ENCODE measurements at regions not wholly inside any gene's neighbourhood (a gene's known extent, or its start where the extent isn't known, plus 50 kb on each side); places are given as distances from the start of the nearest gene placed in this dataset.

DNA sequence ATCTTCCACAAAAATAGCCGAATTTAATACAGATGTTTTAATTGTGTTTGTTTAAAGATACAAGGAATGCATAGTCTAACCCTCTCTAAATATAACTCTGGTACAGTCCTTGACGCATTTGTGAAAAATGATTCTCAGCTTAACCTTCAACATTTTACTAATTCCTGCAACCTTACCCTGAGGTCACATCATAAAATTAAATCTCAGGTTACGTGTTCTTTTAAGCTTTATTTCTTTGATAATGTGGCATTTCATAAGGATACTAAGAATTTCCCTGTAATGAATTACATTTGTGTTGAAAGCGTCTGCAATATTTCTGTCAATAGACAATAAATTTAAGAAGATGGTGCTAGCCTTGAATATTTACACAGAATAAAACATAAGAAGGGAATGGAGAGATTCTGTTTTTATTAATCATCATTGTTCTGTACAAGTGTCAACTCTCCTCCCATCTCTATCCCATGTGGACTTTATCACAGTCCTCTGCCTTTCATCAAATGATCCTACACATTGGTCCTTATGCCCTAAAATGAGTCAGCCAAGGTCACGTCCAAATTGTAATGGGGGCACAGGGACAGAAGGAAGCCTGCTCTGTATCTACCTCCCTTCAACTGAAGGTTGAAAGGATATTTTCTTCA lies 769.3 kb upstream of the FLRT2 start:
- ATAC-seq: no peak
- no peak for DNase-seq (ENCODE audit: low spot score)

DNA sequence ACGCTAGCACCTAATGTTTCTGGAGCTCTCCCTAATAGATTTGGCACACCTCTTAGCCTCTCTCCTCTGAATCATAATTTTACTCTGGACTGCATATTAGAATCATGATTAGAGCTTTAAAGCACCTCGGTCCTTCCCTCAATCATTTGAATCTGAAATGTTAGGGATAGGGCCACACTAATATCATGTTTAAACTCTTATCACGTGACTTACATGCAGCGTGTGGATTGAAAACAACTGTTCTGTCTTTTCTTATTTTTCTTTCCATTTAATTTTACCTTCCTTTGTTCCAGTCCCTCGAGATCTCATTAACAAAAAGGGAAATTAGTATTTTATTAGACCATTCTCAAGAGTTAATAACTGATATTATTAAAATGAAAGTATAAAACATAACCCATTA lies 762.5 kb upstream of the FLRT2 start:
- DNase-seq (ENCODE audit: low spot score): no peak
- ATAC-seq: no peak

- no peak for ATAC-seq
- no peak for DNase-seq (ENCODE audit: low spot score)
Measured at GRCh38 chr14:84770030-84770429, 759.9 kb upstream of the FLRT2 start.

- ATAC-seq (no peak), DNase-seq (ENCODE audit: low spot score) (no peak)
Measured at GRCh38 chr14:84777356-84777755, 752.6 kb upstream of the FLRT2 start.

GRCh38 chr14:84782902-84783301 lies 747.0 kb upstream of the FLRT2 start:
- DNase-seq (ENCODE audit: low spot score): no peak
- no peak for ATAC-seq

DNA sequence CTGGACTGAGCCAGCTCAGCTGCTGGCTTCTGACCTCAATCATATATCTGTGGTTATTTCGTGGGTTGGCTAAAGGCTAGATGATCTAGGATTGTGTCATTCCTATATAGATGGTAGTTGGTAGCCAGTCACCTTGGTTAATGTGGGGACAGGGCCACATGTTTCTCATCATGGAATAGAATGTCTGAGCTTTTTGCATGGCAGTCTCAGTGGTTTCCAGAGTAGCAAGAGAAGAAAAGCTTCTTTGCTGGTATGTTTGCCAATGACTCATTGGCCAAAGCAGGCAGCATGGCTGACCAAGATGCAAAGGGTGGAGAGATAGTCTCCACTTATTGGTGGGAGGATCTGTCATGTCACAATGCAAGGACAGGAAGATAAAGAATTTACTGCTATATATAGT lies 746.4 kb upstream of the FLRT2 start:
- no peak for DNase-seq (ENCODE audit: low spot score)
- no peak for ATAC-seq

- DNase-seq (ENCODE audit: low spot score): no peak
- ATAC-seq: no peak
Measured at GRCh38 chr14:84785996-84786395, 743.9 kb upstream of the FLRT2 start.

- ATAC-seq (no peak), DNase-seq (ENCODE audit: low spot score) (no peak)
Measured at GRCh38 chr14:84789012-84789411, 740.9 kb upstream of the FLRT2 start.

- ATAC-seq (no peak), DNase-seq (ENCODE audit: low spot score) (no peak)
Measured at GRCh38 chr14:84792722-84793410, 737.1 kb upstream of the FLRT2 start.

GRCh38 chr14:84797326-84797725 lies 732.6 kb upstream of the FLRT2 start:
- no peak for ATAC-seq
- DNase-seq (ENCODE audit: low spot score): no peak

DNA sequence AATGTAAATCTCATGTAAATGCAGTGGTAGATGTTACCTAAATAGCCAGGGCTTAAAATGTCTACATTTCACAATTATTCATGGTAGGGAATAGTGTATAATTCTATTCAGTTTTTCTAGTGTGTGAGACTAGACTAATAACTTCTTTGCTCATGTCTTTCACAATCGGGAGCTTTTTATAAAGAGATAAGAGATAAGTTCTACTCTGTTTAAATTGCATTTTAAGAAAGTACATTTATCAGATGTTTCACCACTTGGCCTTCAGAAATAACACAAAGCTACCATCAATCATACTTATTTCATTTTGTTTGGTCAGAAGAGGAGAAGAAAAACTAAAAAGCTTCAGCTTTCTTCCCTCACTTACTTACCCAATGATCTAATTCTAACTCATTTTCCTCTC lies 725.5 kb upstream of the FLRT2 start:
- DNase-seq (ENCODE audit: low spot score): no peak
- no peak for ATAC-seq

DNA sequence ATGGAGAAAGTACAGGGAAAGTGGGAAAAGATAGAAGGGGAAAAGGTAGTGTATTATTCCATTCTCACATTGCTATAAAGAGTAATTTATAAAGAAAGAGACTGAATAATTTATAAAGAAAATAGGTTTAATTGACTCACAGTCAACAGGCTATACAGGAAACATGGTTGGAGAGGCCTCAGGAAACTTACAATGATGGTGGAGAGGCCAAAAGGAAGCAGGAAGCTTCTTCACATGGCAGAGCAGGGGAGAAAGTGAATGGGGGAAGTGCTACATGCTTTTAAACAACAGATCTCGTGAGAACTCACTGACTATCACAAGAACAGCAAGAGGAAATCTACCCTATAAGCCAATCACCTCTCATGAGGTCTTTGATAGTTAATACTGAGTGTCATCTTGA lies 725.0 kb upstream of the FLRT2 start:
- ATAC-seq: no peak
- no peak for DNase-seq (ENCODE audit: low spot score)

GRCh38 chr14:84806181-84806580 lies 723.8 kb upstream of the FLRT2 start:
- DNase-seq (ENCODE audit: low spot score) (no peak), ATAC-seq (no peak)

GRCh38 chr14:84806622-84807021 lies 723.3 kb upstream of the FLRT2 start:
- DNase-seq (ENCODE audit: low spot score) (no peak), ATAC-seq (no peak)

- DNase-seq (ENCODE audit: low spot score): no peak
- no peak for ATAC-seq
Measured at GRCh38 chr14:84807673-84808072, 722.3 kb upstream of the FLRT2 start.

DNA sequence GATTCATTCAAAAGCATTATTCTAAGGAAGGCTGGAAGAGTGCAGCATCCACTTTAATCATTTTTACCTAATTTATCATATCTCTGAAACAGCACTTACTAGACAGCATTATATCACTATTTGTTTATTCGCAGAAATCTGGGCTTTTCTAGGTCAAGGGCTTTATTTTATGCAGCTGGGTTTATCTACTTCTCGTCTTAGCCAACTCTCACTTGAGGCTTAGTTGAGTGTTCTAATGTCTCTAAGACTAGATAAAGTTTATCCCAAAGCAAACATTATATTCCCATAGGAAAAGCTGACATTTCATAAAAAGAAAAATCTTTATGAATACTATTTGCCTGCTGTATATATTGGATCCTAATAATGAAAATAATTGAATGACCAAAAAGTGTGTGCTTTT lies 720.8 kb upstream of the FLRT2 start:
- DNase-seq (ENCODE audit: low spot score) (no peak), ATAC-seq (no peak)

DNA sequence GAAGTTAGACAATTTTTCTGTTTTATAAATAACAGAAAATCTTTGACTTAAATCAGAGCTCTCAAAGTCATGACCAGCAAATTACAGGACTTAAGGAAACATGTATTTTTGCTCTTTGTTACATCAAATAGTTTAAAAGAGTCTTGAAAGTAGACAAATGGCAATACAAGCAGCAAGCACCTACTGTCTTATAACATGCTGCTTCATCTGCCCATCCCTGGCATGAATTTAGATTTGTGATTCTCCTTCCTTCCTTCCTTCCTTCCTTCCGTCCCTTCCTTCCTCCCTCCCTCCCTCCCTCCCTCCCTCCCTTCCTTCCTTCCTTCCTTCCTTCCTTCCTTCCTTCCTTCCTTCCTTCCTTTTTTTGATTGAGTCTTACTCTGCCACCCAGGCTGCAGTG lies 715.6 kb upstream of the FLRT2 start:
- ATAC-seq: no peak

GRCh38 chr14:84819528-84819927 lies 710.4 kb upstream of the FLRT2 start:
- no peak for ATAC-seq

More for the DNA sequence above, 715.6 kb upstream of the FLRT2 start:
- no peak for DNase-seq (ENCODE audit: low spot score)

DNA sequence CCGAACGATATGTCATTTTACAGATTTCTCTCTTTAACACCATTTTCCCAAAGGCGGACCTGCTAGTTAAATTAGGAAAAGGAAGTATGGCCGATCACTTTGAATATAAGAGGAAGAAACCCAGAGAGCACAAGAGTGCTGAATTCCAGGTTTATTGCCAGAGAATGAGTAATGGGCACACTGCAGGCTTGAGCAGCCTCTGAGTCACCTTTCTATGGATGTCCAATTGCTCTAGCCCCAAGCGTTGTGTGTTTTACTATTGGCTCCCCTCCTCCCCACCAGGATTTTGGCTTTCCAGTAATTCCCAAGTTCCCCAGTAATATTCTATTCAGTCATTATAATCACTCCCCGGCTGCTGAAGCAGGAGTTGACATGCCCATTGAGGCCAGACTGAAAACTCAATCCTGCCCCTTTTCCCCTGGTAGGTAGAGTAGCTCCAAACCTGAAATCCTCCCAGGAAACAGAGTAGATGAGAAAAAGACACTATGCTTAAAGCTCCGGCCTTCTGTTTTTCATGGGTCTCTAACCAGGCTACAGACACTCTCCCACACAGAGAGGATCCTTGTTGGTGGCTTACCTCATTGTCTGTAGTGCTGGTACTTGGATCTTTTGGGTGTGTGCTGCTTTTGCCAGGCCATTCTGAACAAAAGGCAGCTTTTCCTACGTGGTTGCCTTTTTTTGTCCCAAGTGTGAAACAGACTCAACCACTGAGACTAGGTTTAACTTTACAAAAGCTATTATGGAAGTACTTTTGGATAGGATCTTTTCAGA lies 704.3 kb upstream of the FLRT2 start:
- no peak for ATAC-seq

More at GRCh38 chr14:84819528-84819927, 710.4 kb upstream of the FLRT2 start:
- DNase-seq (ENCODE audit: low spot score): no peak

DNA sequence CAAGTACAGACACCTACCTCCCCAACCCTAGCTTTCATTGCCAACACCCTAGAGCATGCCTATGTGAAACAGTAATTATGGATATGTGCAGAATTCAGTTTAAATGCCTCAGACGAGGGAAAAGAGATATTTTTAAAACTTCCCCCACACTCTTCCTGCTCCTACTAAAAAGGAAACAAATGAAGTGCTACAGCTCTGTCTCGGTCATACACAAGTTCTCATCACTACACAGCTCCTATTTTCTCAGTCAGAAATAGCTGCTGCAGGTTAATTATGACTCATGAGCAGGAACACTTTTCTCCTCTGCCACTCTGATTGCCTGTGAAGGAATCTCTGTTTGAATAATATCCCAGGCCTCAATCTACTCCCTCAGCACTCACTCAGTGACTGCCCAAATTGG lies 703.6 kb upstream of the FLRT2 start:
- ATAC-seq (no peak), DNase-seq (ENCODE audit: low spot score) (no peak)

More for the DNA sequence above, 704.3 kb upstream of the FLRT2 start:
- no peak for DNase-seq (ENCODE audit: low spot score)

- ATAC-seq (no peak), DNase-seq (ENCODE audit: low spot score) (no peak)
Measured at GRCh38 chr14:84850595-84850994, 679.3 kb upstream of the FLRT2 start.
